Left ventricle myocardium inferior (tissue), 1 donor: ENCODE measurements at regions not wholly inside any gene's neighbourhood (a gene's known extent, or its start where the extent isn't known, plus 50 kb on each side); places are given as distances from the start of the nearest gene placed in this dataset.

Experiments
- DNase-seq: peaks from one replicate; pipeline ENCODE4 v3.0.0-alpha.2; 2020
- H3K27ac ChIP-seq: fragments of 200-600 bp; replicated peaks from 2 replicates; pipeline ENCODE4 v1.8.0; 2021
- H3K27me3 ChIP-seq: fragments of 200-600 bp; 2 replicates; pipeline ENCODE4 v1.8.0; 2021; ENCODE audit warnings: low read depth
- H3K36me3 ChIP-seq: fragments of 200-600 bp; 2 replicates; pipeline ENCODE4 v1.8.0; 2021
- H3K4me1 ChIP-seq: fragments of 200-600 bp; 2 replicates; pipeline ENCODE4 v1.8.0; 2021
- H3K4me3 ChIP-seq: fragments of 200-600 bp; 2 replicates; pipeline ENCODE4 v1.8.0; 2021; ENCODE audit warnings: mild to moderate bottlenecking, moderate library complexity
- H3K9me3 ChIP-seq: fragments of 200-600 bp; replicated peaks from 2 replicates; pipeline ENCODE4 v1.8.0; 2021
- CTCF ChIP-seq: fragments of 200-600 bp; IDR thresholded peaks from 2 replicates; pipeline ENCODE4 v1.8.0; 2021; ENCODE audit warnings: antibody characterized with exemption, mild to moderate bottlenecking, borderline replicate concordance
- intact Hi-C: fragments of 100-400 bp; cut with micrococcal nuclease; formaldehyde crosslinking; loops from one replicate; pipeline ENCODE4 v1.11.0; 2022
- donor health status: DM: no; HTN: yes; CAD: no; lungs with severe emphysema.

GRCh38 chr20:55592866-55593265 lies 412.5 kb downstream of the CBLN4 start:
- no peak for DNase-seq
- Histone ChIP-seq H3K36me3 (no peaks in the 10 kb centered on the region), H3K4me1 (no peaks in the 10 kb centered on the region), H3K4me3 (no peak overlapping the region), H3K9me3 (no peaks in the 10 kb centered on the region), H3K27ac (no peak overlapping the region), H3K27me3 (no peaks in the 10 kb centered on the region)
- no peak for TF ChIP-seq CTCF
- intact Hi-C loops, result no loop called here

- no peaks in the 10 kb centered on the region for H3K27me3 ChIP-seq
- no peak for TF ChIP-seq CTCF
- H3K4me1 ChIP-seq, result no peaks in the 10 kb centered on the region
- H3K36me3 ChIP-seq, result no peaks in the 10 kb centered on the region
- H3K4me3 ChIP-seq, result no peak overlapping the region
- no peaks in the 10 kb centered on the region for H3K9me3 ChIP-seq
- no peak for DNase-seq
- H3K27ac ChIP-seq, result no peak overlapping the region
- intact Hi-C loops, result no loop called here
These were observed 418.7 kb downstream of the CBLN4 start for GRCh38 chr20:55586610-55587009.

GRCh38 chr20:55584964-55585363 lies 420.4 kb downstream of the CBLN4 start:
- H3K27me3 ChIP-seq, result no peaks in the 10 kb centered on the region
- no peaks in the 10 kb centered on the region for H3K36me3 ChIP-seq
- no peak for DNase-seq
- no peak overlapping the region for H3K27ac ChIP-seq
- no peak for TF ChIP-seq CTCF
- no peaks in the 10 kb centered on the region for H3K4me1 ChIP-seq
- no peaks in the 10 kb centered on the region for H3K9me3 ChIP-seq
- no peak overlapping the region for H3K4me3 ChIP-seq
- intact Hi-C loops, result no loop called here

GRCh38 chr20:55584307-55584706 lies 421.0 kb downstream of the CBLN4 start:
- no peaks in the 10 kb centered on the region for H3K4me1 ChIP-seq
- DNase-seq, result no peak
- no peak overlapping the region for H3K27ac ChIP-seq
- no peaks in the 10 kb centered on the region for H3K36me3 ChIP-seq
- intact Hi-C loops, result no loop called here
- H3K27me3 ChIP-seq, result no peaks in the 10 kb centered on the region
- no peak overlapping the region for H3K4me3 ChIP-seq
- TF ChIP-seq CTCF, result no peak
- no peaks in the 10 kb centered on the region for H3K9me3 ChIP-seq

- Histone ChIP-seq H3K27me3 (no peaks in the 10 kb centered on the region), H3K27ac (no peak overlapping the region), H3K4me1 (no peaks in the 10 kb centered on the region), H3K36me3 (no peaks in the 10 kb centered on the region), H3K4me3 (no peak overlapping the region), H3K9me3 (no peaks in the 10 kb centered on the region)
- DNase-seq, result no peak
- intact Hi-C loops, result no loop called here
- TF ChIP-seq CTCF, result no peak
These were observed 422.3 kb downstream of the CBLN4 start for GRCh38 chr20:55583036-55583435.

- no peaks in the 10 kb centered on the region for H3K27me3 ChIP-seq
- H3K36me3 ChIP-seq, result no peaks in the 10 kb centered on the region
- no peak overlapping the region for H3K27ac ChIP-seq
- TF ChIP-seq CTCF, result no peak
- no peaks in the 10 kb centered on the region for H3K9me3 ChIP-seq
- no peak overlapping the region for H3K4me3 ChIP-seq
- H3K4me1 ChIP-seq, result no peaks in the 10 kb centered on the region
- no peak for DNase-seq
- intact Hi-C loops, result no loop called here
These were observed 422.8 kb downstream of the CBLN4 start for GRCh38 chr20:55582498-55582897.
